ENCODE measurements at regions not wholly inside any gene's neighbourhood (a gene's known extent, or its start where the extent isn't known, plus 50 kb on each side); places are given as distances from the start of the nearest gene placed in this dataset.

- TF ChIP-seq CTCF (conservative IDR thresholded peaks at IDR 0.05; ENCODE audit: low read depth, low read length) (no peak), EZH2 (IDR thresholded peaks at IDR 0.05; ENCODE audit: borderline replicate concordance, low read depth, low read length, poor library complexity, severe bottlenecking) (no peak)
Measured at GRCh38 chr3:8286086-8286485, 215.5 kb upstream of the LMCD1 start.

Data from A673 (cell line).